Adrenal gland (tissue), 5 donors: ENCODE measurements at regions not wholly inside any gene's neighbourhood (a gene's known extent, or its start where the extent isn't known, plus 50 kb on each side); places are given as distances from the start of the nearest gene placed in this dataset.

Source experiments
- CTCF ChIP-seq, 6 experiments: fragments of 450-650 bp in 4 of 6; fragments of 200-600 bp in 2 of 6; sonication (generic) in 1 of 6; IDR thresholded peaks; 1 replicate in 5 of 6; 2 replicates in 1 of 6; pipeline versions ENCODE4 v1.5.1 to v1.8.0; 2016 to 2021; ENCODE audit warnings: antibody characterized with exemption in 6 of 6, mild to moderate bottlenecking in 2 of 6, moderate library complexity in 1 of 6
- POLR2A ChIP-seq, 2 donors: fragments of 450-650 bp; IDR thresholded peaks; one replicate each; pipeline ENCODE4 v1.6.1; 2017; ENCODE audit warnings: antibody characterized with exemption in 2 of 2, mild to moderate bottlenecking in 2 of 2, moderate library complexity in 1 of 2
- donor health status: DM: no; HTN: no; CAD: no.

- TF ChIP-seq CTCF (IDR thresholded peaks at IDR 0.05) = no peak
- TF ChIP-seq POLR2A (IDR thresholded peaks at IDR 0.05) = no peak
These were observed 257.1 kb upstream of the ROPN1 start for GRCh38 chr3:124249038-124249437.
